GM13976 (cell line): ENCODE measurements at regions not wholly inside any gene's neighbourhood (a gene's known extent, or its start where the extent isn't known, plus 50 kb on each side); places are given as distances from the start of the nearest gene placed in this dataset.

Experiments used
- DNase-seq: peaks from one replicate; pipeline ENCODE4 v3.0.0; 2012; ENCODE audit warnings: low spot score
- in situ Hi-C: fragments of 300-500 bp; cut with MboI; formaldehyde crosslinking; loops from one replicate; pipeline ENCODE4 v1.12.0; 2022; ENCODE audit warnings: low sequenced_read_pairs, mixed read lengths, inconsistent platforms; ENCODE audit not compliant: unreplicated experiment
- TF ChIP-seq, protein P1 (sequence below): IDR thresholded peaks from 2 replicates; pipeline ENCODE4 v1.5.1; 2012; ENCODE audit warnings: borderline replicate concordance, mild to moderate bottlenecking; ENCODE audit not compliant: insufficient read depth; ENCODE audit errors: extremely low read depth, missing control alignments, control extremely low read depth

DNA sequence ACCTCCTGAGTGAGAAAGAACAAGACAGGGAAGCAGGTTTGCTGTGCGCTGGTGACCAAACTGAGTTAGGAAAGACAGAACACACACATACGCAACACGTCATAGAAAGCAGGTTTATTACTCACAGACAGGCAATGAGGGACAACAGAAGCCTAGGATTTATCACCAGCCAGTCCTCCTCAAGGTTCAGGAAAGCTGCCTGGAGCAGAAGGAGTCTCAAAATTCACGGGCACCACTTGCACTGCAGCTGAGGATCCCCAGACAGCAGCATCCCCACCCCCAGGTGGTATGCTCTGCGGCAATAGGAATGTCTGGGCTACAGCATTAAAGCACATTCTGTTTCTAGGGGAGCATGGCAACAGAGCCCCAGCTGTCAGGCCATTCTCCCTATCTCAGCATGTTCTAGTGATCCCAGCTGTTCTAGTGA, 284.4 kb upstream of the RGPD4 start:
- TF ChIP-seq, protein P1, sequence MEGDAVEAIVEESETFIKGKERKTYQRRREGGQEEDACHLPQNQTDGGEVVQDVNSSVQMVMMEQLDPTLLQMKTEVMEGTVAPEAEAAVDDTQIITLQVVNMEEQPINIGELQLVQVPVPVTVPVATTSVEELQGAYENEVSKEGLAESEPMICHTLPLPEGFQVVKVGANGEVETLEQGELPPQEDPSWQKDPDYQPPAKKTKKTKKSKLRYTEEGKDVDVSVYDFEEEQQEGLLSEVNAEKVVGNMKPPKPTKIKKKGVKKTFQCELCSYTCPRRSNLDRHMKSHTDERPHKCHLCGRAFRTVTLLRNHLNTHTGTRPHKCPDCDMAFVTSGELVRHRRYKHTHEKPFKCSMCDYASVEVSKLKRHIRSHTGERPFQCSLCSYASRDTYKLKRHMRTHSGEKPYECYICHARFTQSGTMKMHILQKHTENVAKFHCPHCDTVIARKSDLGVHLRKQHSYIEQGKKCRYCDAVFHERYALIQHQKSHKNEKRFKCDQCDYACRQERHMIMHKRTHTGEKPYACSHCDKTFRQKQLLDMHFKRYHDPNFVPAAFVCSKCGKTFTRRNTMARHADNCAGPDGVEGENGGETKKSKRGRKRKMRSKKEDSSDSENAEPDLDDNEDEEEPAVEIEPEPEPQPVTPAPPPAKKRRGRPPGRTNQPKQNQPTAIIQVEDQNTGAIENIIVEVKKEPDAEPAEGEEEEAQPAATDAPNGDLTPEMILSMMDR: no peak
- in situ Hi-C loops: no loop called here
- DNase-seq: no peak

DNA sequence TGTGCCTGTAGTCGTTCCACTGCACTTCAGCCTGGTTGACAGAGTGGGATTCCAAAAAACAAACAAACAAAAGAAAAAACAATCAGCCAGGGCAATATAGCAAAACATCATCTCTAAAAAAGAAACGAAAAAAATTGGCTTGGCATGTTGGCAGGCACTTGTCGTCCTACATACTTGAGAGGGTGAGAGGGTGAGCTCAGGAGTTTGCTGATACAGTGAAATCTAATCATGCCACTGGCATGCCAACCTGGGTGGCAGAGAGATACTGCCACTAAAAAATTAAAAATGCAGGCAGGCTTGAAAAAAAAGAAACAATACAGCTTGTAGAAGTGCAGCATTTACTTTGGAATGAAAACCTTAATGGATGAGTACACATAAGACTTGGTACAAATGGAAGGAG, 282.9 kb upstream of the RGPD4 start:
- TF ChIP-seq, protein P1: no peak
- no peak for DNase-seq
- in situ Hi-C loops: no loop called here

DNA sequence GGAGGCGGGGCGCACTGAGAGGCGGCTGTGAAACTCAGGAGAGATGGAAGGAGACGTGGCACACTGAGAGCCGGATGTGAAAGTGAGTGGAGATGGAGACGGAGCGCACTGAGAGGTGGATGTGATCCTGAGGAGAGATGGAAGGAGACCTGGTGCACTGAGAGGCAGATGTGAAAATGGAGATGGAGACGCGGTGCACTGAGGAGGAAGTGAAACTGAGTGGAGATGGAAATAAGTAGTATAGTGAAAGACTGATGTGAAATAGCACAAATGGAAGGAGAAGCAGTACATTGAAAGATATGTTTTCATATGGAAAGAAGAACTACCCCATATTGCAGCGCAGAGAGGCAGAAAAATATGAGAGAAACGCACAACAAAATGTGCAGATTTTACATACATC, 281.6 kb upstream of the RGPD4 start:
- TF ChIP-seq, protein P1: no peak
- in situ Hi-C loops: no loop called here
- DNase-seq: no peak

DNA sequence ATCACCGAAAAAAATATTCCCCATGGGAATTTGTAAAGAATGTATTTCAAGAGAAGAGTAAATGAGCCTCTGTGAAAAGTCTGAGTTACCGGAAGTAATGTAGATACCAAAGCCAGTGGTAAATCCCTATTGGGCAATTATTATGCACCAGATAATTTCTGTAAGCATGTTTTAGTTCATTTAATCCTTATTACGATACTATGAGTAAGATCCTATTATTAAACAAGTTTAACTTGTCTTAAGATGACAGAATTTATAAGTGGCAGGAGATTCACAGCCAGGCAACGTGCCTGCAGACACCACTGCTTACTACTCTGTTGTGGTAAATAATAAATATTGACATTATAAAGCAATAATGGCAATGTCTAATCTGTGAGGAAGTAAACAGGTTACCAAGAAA, 280.8 kb upstream of the RGPD4 start:
- no peak for DNase-seq
- in situ Hi-C loops: no loop called here
- TF ChIP-seq, protein P1: no peak

DNA sequence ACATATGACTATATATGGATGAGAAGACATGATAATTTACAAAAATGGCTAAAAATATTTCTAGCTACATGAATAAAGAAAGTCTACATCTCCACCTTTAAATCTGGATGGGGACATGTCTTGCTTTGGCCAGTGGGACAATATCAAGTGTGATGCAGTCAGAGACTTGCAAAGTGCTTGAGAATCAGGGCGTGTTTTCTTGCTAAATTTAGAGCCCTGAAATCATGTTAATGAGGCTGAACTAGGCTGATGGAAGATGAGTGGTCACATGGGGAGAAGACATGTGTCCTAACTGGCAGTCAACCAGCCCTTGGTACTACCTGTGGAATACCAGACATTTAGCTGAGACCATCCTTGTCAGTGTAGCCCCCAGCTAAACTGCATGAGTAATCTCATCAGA, 278.5 kb upstream of the RGPD4 start:
- TF ChIP-seq, protein P1: no peak
- in situ Hi-C loops: no loop called here
- no peak for DNase-seq

DNA sequence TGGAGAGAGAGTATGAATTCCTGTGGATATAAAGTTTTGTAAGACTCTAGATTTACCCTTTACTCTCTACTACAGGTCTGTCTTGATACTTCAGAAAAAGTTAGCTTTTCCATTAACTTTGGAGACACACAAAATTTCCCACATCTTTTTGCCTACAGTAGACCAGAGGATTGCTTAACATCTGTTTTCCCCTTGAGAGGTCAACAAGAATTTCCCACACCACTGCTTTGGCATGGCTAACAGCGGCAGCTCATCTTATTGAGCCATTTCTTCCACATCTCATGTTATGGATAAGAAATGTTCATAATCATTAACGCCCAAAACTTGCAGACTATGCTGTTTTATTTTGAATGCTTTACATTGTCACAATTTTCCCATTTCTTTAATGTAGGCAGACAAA, 273.6 kb upstream of the RGPD4 start:
- in situ Hi-C loops: no loop called here
- DNase-seq: no peak
- TF ChIP-seq, protein P1: no peak

DNA sequence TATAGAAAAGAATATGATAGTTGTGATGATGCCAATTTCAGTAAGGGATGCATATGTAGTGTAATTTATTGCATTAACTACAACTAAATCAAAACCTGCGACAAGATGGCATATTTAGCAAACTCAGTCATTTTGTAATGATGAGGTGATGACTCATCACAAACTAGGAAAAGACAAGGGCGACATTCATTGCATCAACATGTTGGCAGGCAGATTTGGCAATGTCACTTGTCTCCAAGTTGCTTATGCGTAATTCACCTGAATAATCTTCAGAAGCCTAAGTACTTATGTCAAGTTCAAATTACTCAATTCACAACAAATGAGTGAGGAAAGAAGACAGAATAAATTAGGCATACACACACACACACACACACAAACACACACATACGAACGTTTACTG, 273.2 kb upstream of the RGPD4 start:
- DNase-seq: no peak
- TF ChIP-seq, protein P1: no peak
- in situ Hi-C loops: no loop called here
